ENCODE measurements at regions not wholly inside any gene's neighbourhood (a gene's known extent, or its start where the extent isn't known, plus 50 kb on each side); places are given as distances from the start of the nearest gene placed in this dataset.

DNA sequence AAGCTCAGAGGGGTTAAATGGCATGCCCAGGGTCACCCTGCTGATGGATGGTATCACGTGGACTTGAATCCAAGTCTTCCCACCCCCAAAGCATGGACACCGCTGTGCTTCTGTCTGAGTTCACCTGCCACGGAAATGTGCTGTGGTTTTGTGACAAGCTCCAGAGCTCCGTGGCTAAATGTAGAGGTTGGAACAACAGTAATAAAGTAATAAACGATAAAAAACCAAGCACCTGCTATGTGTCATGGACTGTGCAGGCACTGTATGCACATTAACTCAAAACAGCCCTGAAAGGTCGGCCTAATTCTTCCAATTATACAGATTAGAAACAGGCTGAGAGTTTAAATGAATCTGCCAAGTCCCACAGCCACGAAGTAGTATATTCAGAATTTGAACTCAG lies 182.1 kb upstream of the NAV2 start:
- TF ChIP-seq POLR2A (IDR thresholded peaks at IDR 0.05): no peak
- no peak for TF ChIP-seq CTCF (IDR thresholded peaks at IDR 0.05)

Data from transverse colon (tissue), 3 donors.